ENCODE measurements at regions not wholly inside any gene's neighbourhood (a gene's known extent, or its start where the extent isn't known, plus 50 kb on each side); places are given as distances from the start of the nearest gene placed in this dataset.

DNA sequence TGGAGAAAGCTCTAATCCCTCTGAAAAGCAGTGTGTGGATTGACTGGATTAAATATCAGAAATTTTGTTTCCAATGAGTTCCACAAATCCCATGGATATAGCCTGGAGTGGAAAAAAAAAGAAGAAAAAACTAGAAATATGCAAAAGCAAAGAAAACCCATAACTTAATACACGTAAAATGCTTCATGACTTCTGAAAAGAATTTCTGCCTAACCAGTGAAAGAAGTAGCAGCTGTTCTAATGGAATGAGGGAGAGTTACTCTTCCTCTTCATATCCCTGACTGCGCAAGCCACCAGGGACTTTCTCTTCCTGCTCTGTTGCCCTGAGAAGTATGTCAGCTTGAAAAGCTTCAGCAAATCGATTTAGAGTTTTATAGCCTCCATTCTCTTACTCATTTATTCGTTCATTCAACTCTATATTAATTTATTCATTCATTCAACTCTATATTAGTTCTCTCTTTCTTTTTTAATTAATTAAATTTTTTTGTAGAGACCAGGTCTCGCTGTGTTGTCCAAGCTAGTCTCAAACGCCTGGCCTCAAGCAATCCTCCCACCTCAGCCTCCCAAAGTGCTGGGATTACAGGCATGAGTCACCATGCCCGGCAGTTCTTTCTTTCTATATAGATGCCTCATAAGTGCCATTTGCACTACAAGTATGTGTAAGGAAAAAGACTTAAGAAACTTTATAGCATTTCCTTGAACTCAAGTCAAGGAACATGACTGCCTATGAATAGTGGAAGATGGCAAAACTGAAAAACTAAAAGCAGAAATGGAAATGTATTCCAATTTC, 447.3 kb upstream of the NRP1 start:
- no peaks in the 10 kb centered on the region for H3K9me3 ChIP-seq
- DNase-seq (ENCODE audit: extremely low spot score in 2 of 2): no peak
- no peaks in the 10 kb centered on the region for H3K27me3 ChIP-seq
- H3K36me3 ChIP-seq: no peaks in the 10 kb centered on the region
- intact Hi-C loops (cut with DNase I): no loop called here
- TF ChIP-seq POLR2AphosphoS5 (IDR thresholded peaks at IDR 0.05; ENCODE audit: insufficient read depth in 1 of 2, low read depth in 1 of 2) (no peak), POLR2A (IDR thresholded peaks at IDR 0.05) (no peak)
- TF ChIP-seq, protein P1, sequence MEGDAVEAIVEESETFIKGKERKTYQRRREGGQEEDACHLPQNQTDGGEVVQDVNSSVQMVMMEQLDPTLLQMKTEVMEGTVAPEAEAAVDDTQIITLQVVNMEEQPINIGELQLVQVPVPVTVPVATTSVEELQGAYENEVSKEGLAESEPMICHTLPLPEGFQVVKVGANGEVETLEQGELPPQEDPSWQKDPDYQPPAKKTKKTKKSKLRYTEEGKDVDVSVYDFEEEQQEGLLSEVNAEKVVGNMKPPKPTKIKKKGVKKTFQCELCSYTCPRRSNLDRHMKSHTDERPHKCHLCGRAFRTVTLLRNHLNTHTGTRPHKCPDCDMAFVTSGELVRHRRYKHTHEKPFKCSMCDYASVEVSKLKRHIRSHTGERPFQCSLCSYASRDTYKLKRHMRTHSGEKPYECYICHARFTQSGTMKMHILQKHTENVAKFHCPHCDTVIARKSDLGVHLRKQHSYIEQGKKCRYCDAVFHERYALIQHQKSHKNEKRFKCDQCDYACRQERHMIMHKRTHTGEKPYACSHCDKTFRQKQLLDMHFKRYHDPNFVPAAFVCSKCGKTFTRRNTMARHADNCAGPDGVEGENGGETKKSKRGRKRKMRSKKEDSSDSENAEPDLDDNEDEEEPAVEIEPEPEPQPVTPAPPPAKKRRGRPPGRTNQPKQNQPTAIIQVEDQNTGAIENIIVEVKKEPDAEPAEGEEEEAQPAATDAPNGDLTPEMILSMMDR (IDR thresholded peaks at IDR 0.05): no peak
- no peaks in the 10 kb centered on the region for H3K4me1 ChIP-seq
- no peak overlapping the region for H3K4me3 ChIP-seq
- no peak overlapping the region for H3K27ac ChIP-seq

DNA sequence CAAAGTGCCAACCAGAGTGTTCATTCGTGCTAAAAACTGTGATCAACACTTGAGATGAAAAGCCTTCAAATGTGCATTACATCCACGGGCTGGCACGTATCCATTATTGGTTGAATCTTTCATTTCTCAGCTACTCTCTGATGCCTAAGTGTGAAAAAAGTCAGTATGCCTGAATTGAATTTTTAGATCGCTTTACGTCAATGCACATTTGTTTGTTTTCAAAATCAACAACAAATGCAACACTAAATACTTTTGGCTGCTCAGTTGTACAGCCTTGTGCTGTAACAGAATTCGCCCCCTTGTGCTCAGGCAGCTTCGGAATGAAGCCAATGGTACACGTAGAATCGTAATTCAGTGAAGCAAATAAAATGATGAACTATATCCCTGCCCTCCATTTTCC, 446.5 kb upstream of the NRP1 start:
- no peak for DNase-seq (ENCODE audit: extremely low spot score in 2 of 2)
- no peaks in the 10 kb centered on the region for H3K27me3 ChIP-seq
- H3K4me1 ChIP-seq: no peaks in the 10 kb centered on the region
- H3K9me3 ChIP-seq: no peaks in the 10 kb centered on the region
- TF ChIP-seq POLR2A (IDR thresholded peaks at IDR 0.05) (no peak), POLR2AphosphoS5 (IDR thresholded peaks at IDR 0.05; ENCODE audit: insufficient read depth in 1 of 2, low read depth in 1 of 2) (no peak)
- TF ChIP-seq, protein P1 (IDR thresholded peaks at IDR 0.05): no peak
- no peak overlapping the region for H3K4me3 ChIP-seq
- no peaks in the 10 kb centered on the region for H3K36me3 ChIP-seq
- no peak overlapping the region for H3K27ac ChIP-seq
- intact Hi-C loops (cut with DNase I): no loop called here

DNA sequence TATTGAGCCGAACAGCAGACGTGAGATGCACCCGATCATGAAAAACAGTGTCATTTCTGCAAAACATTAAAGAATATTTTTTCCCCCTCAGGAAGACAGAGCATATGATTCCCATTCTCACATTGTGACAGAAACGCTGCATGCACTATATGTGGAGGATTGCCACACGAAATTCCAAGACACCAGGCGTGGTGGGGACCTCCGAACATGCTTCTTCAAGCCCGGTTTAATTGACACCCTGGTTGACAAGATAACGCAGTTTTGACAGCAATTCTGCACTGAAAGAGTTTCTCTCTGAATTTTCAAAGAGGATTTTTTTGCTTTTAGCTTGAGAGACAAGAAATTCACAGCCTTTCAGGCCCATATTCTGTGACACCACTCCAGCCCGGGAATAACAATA, 442.8 kb upstream of the NRP1 start:
- intact Hi-C loops (cut with DNase I): no loop called here
- H3K4me1 ChIP-seq: peaks cover 8% of the 10 kb centered on the region
- no peak overlapping the region for H3K4me3 ChIP-seq
- no peak for DNase-seq (ENCODE audit: extremely low spot score in 2 of 2)
- no peak for TF ChIP-seq POLR2A (IDR thresholded peaks at IDR 0.05)
- TF ChIP-seq, protein P1 (IDR thresholded peaks at IDR 0.05): no peak
- no peak for TF ChIP-seq POLR2AphosphoS5 (IDR thresholded peaks at IDR 0.05; ENCODE audit: insufficient read depth in 1 of 2, low read depth in 1 of 2)
- H3K27me3 ChIP-seq: no peaks in the 10 kb centered on the region
- no peaks in the 10 kb centered on the region for H3K9me3 ChIP-seq
- no peaks in the 10 kb centered on the region for H3K36me3 ChIP-seq
- H3K27ac ChIP-seq: no peak overlapping the region

DNA sequence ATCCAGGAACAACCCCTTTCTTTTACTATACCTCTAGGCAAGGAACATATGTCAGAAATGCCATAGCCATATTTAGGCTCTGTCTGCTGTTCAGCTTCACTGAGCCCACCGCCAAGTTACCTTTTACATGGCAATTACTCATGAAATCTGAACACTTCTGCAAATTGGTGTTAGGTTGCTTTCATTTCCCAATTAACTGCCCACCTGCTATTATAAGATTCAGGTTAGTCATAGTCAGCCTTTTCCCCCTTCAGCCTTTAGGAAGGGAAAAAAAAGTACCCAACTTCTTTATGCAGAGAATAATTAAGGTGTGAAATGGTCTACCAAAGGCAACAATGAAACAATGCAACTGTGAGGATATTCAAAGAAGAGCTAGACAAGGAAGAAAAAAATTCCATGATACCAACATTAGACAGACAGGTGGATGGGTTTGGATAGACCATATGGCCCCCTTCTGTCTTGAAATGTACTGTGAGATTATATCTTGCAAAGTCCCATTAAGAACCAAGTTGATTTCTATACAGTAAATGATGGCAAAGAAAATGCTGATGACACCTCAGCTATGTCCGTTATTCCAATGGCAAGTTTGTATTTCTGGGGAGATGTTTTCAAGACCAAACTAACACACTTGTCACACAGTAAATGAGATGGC, 442.1 kb upstream of the NRP1 start:
- Histone ChIP-seq H3K27me3 (no peaks in the 10 kb centered on the region), H3K9me3 (no peaks in the 10 kb centered on the region), H3K36me3 (no peaks in the 10 kb centered on the region), H3K27ac (no peak overlapping the region), H3K4me1 (peaks cover 8% of the 10 kb centered on the region), H3K4me3 (no peak overlapping the region)
- no peak for DNase-seq (ENCODE audit: extremely low spot score in 2 of 2)
- intact Hi-C loops (cut with DNase I): no loop called here
- TF ChIP-seq, protein P1 (IDR thresholded peaks at IDR 0.05): no peak
- TF ChIP-seq POLR2AphosphoS5 (IDR thresholded peaks at IDR 0.05; ENCODE audit: insufficient read depth in 1 of 2, low read depth in 1 of 2) (no peak), POLR2A (IDR thresholded peaks at IDR 0.05) (no peak)

DNA sequence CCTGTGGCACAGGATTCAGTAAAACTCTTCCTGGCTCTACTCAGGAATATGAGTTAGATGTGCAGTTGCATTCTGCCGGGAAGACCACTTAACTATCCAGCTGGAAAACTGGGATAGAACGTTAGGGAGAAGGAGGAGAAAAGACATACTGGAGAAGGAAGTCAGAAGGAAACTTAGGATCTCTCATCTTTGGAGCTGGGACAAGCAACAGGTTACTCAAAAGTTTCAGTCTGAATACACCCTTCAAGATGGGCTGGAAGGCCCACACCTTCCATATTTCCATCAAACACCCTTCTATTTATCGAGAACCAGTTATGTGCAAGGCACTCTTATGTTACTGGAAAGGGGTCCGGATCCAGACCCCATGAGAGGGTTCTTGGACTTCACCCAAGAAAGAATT, 440.4 kb upstream of the NRP1 start:
- Histone ChIP-seq H3K9me3 (no peaks in the 10 kb centered on the region), H3K27ac (no peak overlapping the region), H3K36me3 (no peaks in the 10 kb centered on the region), H3K4me3 (no peak overlapping the region), H3K4me1 (peaks cover 8% of the 10 kb centered on the region), H3K27me3 (no peaks in the 10 kb centered on the region)
- TF ChIP-seq, protein P1 (IDR thresholded peaks at IDR 0.05): no peak
- no peak for TF ChIP-seq POLR2A (IDR thresholded peaks at IDR 0.05)
- no peak for TF ChIP-seq POLR2AphosphoS5 (IDR thresholded peaks at IDR 0.05; ENCODE audit: insufficient read depth in 1 of 2, low read depth in 1 of 2)
- intact Hi-C loops (cut with DNase I): no loop called here
- no peak for DNase-seq (ENCODE audit: extremely low spot score in 2 of 2)
